OCI-LY7 (cell line): ENCODE measurements at regions not wholly inside any gene's neighbourhood (a gene's known extent, or its start where the extent isn't known, plus 50 kb on each side); places are given as distances from the start of the nearest gene placed in this dataset.

Experiments
- EZH2phosphoT487 ChIP-seq: fragments of 200-600 bp; sonication (generic); IDR thresholded peaks from 2 replicates; pipeline ENCODE4 v1.6.1; 2018; ENCODE audit warnings: low read depth, borderline replicate concordance, mild to moderate bottlenecking, mixed run types, antibody characterized with exemption, low read length, moderate library complexity, mixed read lengths
- TF ChIP-seq, protein P1 (sequence below): fragments of 200-600 bp; sonication (generic); conservative IDR thresholded peaks from 2 replicates; pipeline ENCODE4 v1.5.1; 2014; ENCODE audit warnings: mild to moderate bottlenecking, antibody characterized with exemption, low read length, moderate library complexity, mixed read lengths

- TF ChIP-seq, protein P1, sequence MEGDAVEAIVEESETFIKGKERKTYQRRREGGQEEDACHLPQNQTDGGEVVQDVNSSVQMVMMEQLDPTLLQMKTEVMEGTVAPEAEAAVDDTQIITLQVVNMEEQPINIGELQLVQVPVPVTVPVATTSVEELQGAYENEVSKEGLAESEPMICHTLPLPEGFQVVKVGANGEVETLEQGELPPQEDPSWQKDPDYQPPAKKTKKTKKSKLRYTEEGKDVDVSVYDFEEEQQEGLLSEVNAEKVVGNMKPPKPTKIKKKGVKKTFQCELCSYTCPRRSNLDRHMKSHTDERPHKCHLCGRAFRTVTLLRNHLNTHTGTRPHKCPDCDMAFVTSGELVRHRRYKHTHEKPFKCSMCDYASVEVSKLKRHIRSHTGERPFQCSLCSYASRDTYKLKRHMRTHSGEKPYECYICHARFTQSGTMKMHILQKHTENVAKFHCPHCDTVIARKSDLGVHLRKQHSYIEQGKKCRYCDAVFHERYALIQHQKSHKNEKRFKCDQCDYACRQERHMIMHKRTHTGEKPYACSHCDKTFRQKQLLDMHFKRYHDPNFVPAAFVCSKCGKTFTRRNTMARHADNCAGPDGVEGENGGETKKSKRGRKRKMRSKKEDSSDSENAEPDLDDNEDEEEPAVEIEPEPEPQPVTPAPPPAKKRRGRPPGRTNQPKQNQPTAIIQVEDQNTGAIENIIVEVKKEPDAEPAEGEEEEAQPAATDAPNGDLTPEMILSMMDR = no peak
- no peak for TF ChIP-seq EZH2phosphoT487
Observed at GRCh38 chr2:74039611-74040010, 54.9 kb downstream of the TET3 start.
